ENCODE measurements at regions not wholly inside any gene's neighbourhood (a gene's known extent, or its start where the extent isn't known, plus 50 kb on each side); places are given as distances from the start of the nearest gene placed in this dataset.

- TF ChIP-seq CTCF (IDR thresholded peaks at IDR 0.05), result no peak
- Histone ChIP-seq H3K4me3 (no peak overlapping the region), H3K27ac (no peak overlapping the region)
- no peak for DNase-seq (ENCODE audit: low spot score)
Measured at GRCh38 chr10:65559369-65559768, 1366.5 kb upstream of the LRRTM3 start.

- no peak for DNase-seq (ENCODE audit: low spot score)
- no peak for TF ChIP-seq CTCF (IDR thresholded peaks at IDR 0.05)
- H3K27ac ChIP-seq, result no peak overlapping the region
- no peak overlapping the region for H3K4me3 ChIP-seq
Measured at GRCh38 chr10:65565246-65565645, 1360.6 kb upstream of the LRRTM3 start.

GRCh38 chr10:65566906-65567305 lies 1358.9 kb upstream of the LRRTM3 start:
- no peak for TF ChIP-seq CTCF (IDR thresholded peaks at IDR 0.05)
- no peak for DNase-seq (ENCODE audit: low spot score)
- Histone ChIP-seq H3K27ac (no peak overlapping the region), H3K4me3 (no peak overlapping the region)

GRCh38 chr10:65570143-65571010 lies 1355.5 kb upstream of the LRRTM3 start:
- peak overlapping the region; percentile 58 for H3K4me3 ChIP-seq
- H3K27ac ChIP-seq, result no peak overlapping the region
- no peak for TF ChIP-seq CTCF (IDR thresholded peaks at IDR 0.05)
- no peak for DNase-seq (ENCODE audit: low spot score)

GRCh38 chr10:65571011-65571570 lies 1354.7 kb upstream of the LRRTM3 start:
- peak overlapping the region; percentile 58 for H3K4me3 ChIP-seq
- DNase-seq (ENCODE audit: low spot score), result no peak
- TF ChIP-seq CTCF (IDR thresholded peaks at IDR 0.05), result no peak
- no peak overlapping the region for H3K27ac ChIP-seq

- H3K27ac ChIP-seq, result no peak overlapping the region
- no peak for DNase-seq (ENCODE audit: low spot score)
- TF ChIP-seq CTCF (IDR thresholded peaks at IDR 0.05), result no peak
- no peak overlapping the region for H3K4me3 ChIP-seq
Measured at GRCh38 chr10:65581426-65582026, 1344.3 kb upstream of the LRRTM3 start.

All from coronary artery (tissue), 2 donors.